Astrocyte (in vitro differentiated cells and primary cell): ENCODE measurements at regions not wholly inside any gene's neighbourhood (a gene's known extent, or its start where the extent isn't known, plus 50 kb on each side); places are given as distances from the start of the nearest gene placed in this dataset.

Experiments
- DNase-seq: peaks from one replicate; pipeline ENCODE4 v3.0.0-alpha.2; 2010; ENCODE audit warnings: low read depth
- FAIRE-seq: peaks from 2 replicates; lab custom pipeline; 2011; peaks lifted over from hg19 to GRCh38; lab: Jason Lieb, UNC
- H2AFZ ChIP-seq: 2 replicates; pipeline ENCODE4 v1.6.0; 2012; ENCODE audit warnings: low read depth, low read length, inconsistent platforms
- H3K27ac ChIP-seq: 2 replicates; pipeline ENCODE4 v1.5.1; 2011; ENCODE audit warnings: low read depth, low read length, inconsistent platforms
- H3K27me3 ChIP-seq: 2 replicates; pipeline ENCODE4 v1.6.0; 2011; ENCODE audit warnings: low read length, inconsistent platforms; ENCODE audit not compliant: insufficient read depth
- H3K36me3 ChIP-seq: 2 replicates; pipeline ENCODE4 v1.5.1; 2011; ENCODE audit warnings: low read length, inconsistent platforms; ENCODE audit not compliant: insufficient read depth
- H3K4me1 ChIP-seq: 2 replicates; pipeline ENCODE4 v1.5.1; 2011; ENCODE audit warnings: low read length, inconsistent platforms; ENCODE audit not compliant: insufficient read depth
- H3K4me2 ChIP-seq: 2 replicates; pipeline ENCODE4 v1.6.0; 2012; ENCODE audit warnings: low read length, inconsistent platforms
- H3K4me3 ChIP-seq: 2 replicates; pipeline ENCODE4 v1.5.1; 2011; ENCODE audit warnings: low read depth, mild to moderate bottlenecking, low read length, inconsistent platforms; ENCODE audit not compliant: insufficient read depth
- H3K79me2 ChIP-seq: 2 replicates; pipeline ENCODE4 v1.6.0; 2012; ENCODE audit warnings: mild to moderate bottlenecking, low read length, inconsistent platforms; ENCODE audit not compliant: insufficient read depth
- H3K9ac ChIP-seq: 2 replicates; pipeline ENCODE4 v1.6.0; 2012; ENCODE audit warnings: mild to moderate bottlenecking, low read length, inconsistent platforms
- H3K9me3 ChIP-seq: 2 replicates; pipeline ENCODE4 v1.5.1; 2012; ENCODE audit warnings: low read depth, mild to moderate bottlenecking, low read length, inconsistent platforms; ENCODE audit not compliant: insufficient read depth
- H4K20me1 ChIP-seq: 2 replicates; pipeline ENCODE4 v1.6.0; 2012; ENCODE audit warnings: low read length, inconsistent platforms; ENCODE audit not compliant: insufficient read depth
- H3K27ac Mint-ChIP-seq: one replicate; pipeline ENCODE4 v1.8.0; 2021; ENCODE audit warnings: mild to moderate bottlenecking, mixed read lengths; ENCODE audit not compliant: unreplicated experiment
- H3K27me3 Mint-ChIP-seq: one replicate; pipeline ENCODE4 v1.8.0; 2021; ENCODE audit warnings: low read depth, mixed read lengths; ENCODE audit not compliant: unreplicated experiment
- H3K36me3 Mint-ChIP-seq: one replicate; pipeline ENCODE4 v1.8.0; 2021; ENCODE audit warnings: low read depth, mixed read lengths; ENCODE audit not compliant: unreplicated experiment
- H3K4me1 Mint-ChIP-seq: one replicate; pipeline ENCODE4 v1.8.0; 2021; ENCODE audit warnings: low read depth, mixed read lengths; ENCODE audit not compliant: unreplicated experiment
- H3K4me3 Mint-ChIP-seq: one replicate; pipeline ENCODE4 v1.8.0; 2021; ENCODE audit warnings: mild to moderate bottlenecking, moderate library complexity, mixed read lengths; ENCODE audit not compliant: unreplicated experiment
- H3K9me3 Mint-ChIP-seq: one replicate; pipeline ENCODE4 v1.8.0; 2021; ENCODE audit warnings: mild to moderate bottlenecking, mixed read lengths; ENCODE audit not compliant: unreplicated experiment
- CTCF ChIP-seq: IDR thresholded peaks from 2 replicates; pipeline ENCODE4 v1.5.1; 2011; ENCODE audit warnings: low read depth, mild to moderate bottlenecking, inconsistent platforms, low read length, moderate library complexity; ENCODE audit not compliant: insufficient read depth
- EZH2 ChIP-seq: IDR thresholded peaks from 2 replicates; pipeline ENCODE4 v1.6.1; 2012; ENCODE audit warnings: mild to moderate bottlenecking, low read length, inconsistent platforms; ENCODE audit not compliant: insufficient read depth

GRCh38 chr2:163951312-163951711 is 215.5 kb upstream of the FIGN start:
- no peak overlapping the region for H3K4me3 ChIP-seq
- Mint-ChIP-seq H3K9me3 (no peaks in the 10 kb centered on the region), H3K36me3 (no peaks in the 10 kb centered on the region), H3K4me3 (no peak overlapping the region), H3K4me1 (no peaks in the 10 kb centered on the region), H3K27ac (no peak overlapping the region), H3K27me3 (no peaks in the 10 kb centered on the region)
- H4K20me1 ChIP-seq = no peaks in the 10 kb centered on the region
- no peak overlapping the region for H3K4me2 ChIP-seq
- H3K9ac ChIP-seq = no peak overlapping the region
- H3K79me2 ChIP-seq = no peaks in the 10 kb centered on the region
- H3K4me1 ChIP-seq = no peaks in the 10 kb centered on the region
- H3K27ac ChIP-seq = no peak overlapping the region
- H3K27me3 ChIP-seq = no peaks in the 10 kb centered on the region
- DNase-seq = no peak
- no peaks in the 10 kb centered on the region for H3K36me3 ChIP-seq
- H2AFZ ChIP-seq = no peak overlapping the region
- no peak for FAIRE-seq
- no peaks in the 10 kb centered on the region for H3K9me3 ChIP-seq
- TF ChIP-seq CTCF (no peak), EZH2 (no peak)

GRCh38 chr2:163949693-163950092 is 213.9 kb upstream of the FIGN start:
- TF ChIP-seq EZH2 = no peak
- no peak for TF ChIP-seq CTCF
- Histone ChIP-seq H3K79me2 (no peaks in the 10 kb centered on the region), H3K27ac (no peak overlapping the region), H3K4me2 (no peak overlapping the region), H2AFZ (no peak overlapping the region), H3K4me3 (no peak overlapping the region), H3K4me1 (no peaks in the 10 kb centered on the region), H3K9me3 (no peaks in the 10 kb centered on the region), H3K36me3 (no peaks in the 10 kb centered on the region), H4K20me1 (no peaks in the 10 kb centered on the region), H3K9ac (no peak overlapping the region), H3K27me3 (no peaks in the 10 kb centered on the region)
- no peaks in the 10 kb centered on the region for H3K4me1 Mint-ChIP-seq
- DNase-seq = no peak
- H3K27me3 Mint-ChIP-seq = no peaks in the 10 kb centered on the region
- H3K27ac Mint-ChIP-seq = no peak overlapping the region
- no peaks in the 10 kb centered on the region for H3K36me3 Mint-ChIP-seq
- no peaks in the 10 kb centered on the region for H3K9me3 Mint-ChIP-seq
- no peak overlapping the region for H3K4me3 Mint-ChIP-seq
- FAIRE-seq = no peak

GRCh38 chr2:163944347-163944737 is 208.5 kb upstream of the FIGN start:
- no peaks in the 10 kb centered on the region for H3K4me1 ChIP-seq
- H3K79me2 ChIP-seq = no peaks in the 10 kb centered on the region
- no peaks in the 10 kb centered on the region for H3K27me3 ChIP-seq
- H3K27me3 Mint-ChIP-seq = no peaks in the 10 kb centered on the region
- H3K9me3 Mint-ChIP-seq = no peaks in the 10 kb centered on the region
- H3K27ac Mint-ChIP-seq = no peak overlapping the region
- H3K9me3 ChIP-seq = no peaks in the 10 kb centered on the region
- peaks cover 7% of the 10 kb centered on the region for H3K4me1 Mint-ChIP-seq
- TF ChIP-seq EZH2 (no peak), CTCF (no peak)
- no peak overlapping the region for H2AFZ ChIP-seq
- DNase-seq = no peak
- no peak overlapping the region for H3K4me2 ChIP-seq
- H3K4me3 ChIP-seq = no peak overlapping the region
- H3K9ac ChIP-seq = no peak overlapping the region
- no peak for FAIRE-seq
- H3K36me3 Mint-ChIP-seq = no peaks in the 10 kb centered on the region
- no peaks in the 10 kb centered on the region for H4K20me1 ChIP-seq
- no peak overlapping the region for H3K4me3 Mint-ChIP-seq
- no peak overlapping the region for H3K27ac ChIP-seq
- no peaks in the 10 kb centered on the region for H3K36me3 ChIP-seq
